RWPE2 (cell line): ENCODE measurements at regions not wholly inside any gene's neighbourhood (a gene's known extent, or its start where the extent isn't known, plus 50 kb on each side); places are given as distances from the start of the nearest gene placed in this dataset.

Source experiments
- ATAC-seq: fragments of 200-7000 bp; cut with Tn5 transposase; 3 replicates; pipeline ENCODE4 v1.9.1; 2021; ENCODE audit warnings: low read depth
- DNase-seq: peaks from one replicate; pipeline ENCODE4 v3.0.0-alpha.2; 2020; ENCODE audit warnings: low spot score
- H3K27ac ChIP-seq: fragments of 450-650 bp; 2 replicates; pipeline ENCODE4 v1.5.1; 2017; ENCODE audit warnings: mild to moderate bottlenecking; ENCODE audit not compliant: poor library complexity, severe bottlenecking
- H3K27me3 ChIP-seq: fragments of 250-450 bp; sonication (Bioruptor Pico); 2 replicates; pipeline ENCODE4 v1.5.1; 2021; ENCODE audit warnings: mild to moderate bottlenecking, moderate library complexity; ENCODE audit not compliant: insufficient read depth, poor library complexity, severe bottlenecking
- H3K36me3 ChIP-seq: fragments of 250-450 bp; sonication (Bioruptor Pico); 2 replicates; pipeline ENCODE4 v1.5.1; 2020; ENCODE audit warnings: low read depth, mild to moderate bottlenecking, moderate library complexity
- H3K4me1 ChIP-seq: fragments of 250-450 bp; sonication (Bioruptor Pico); 2 replicates; pipeline ENCODE4 v1.5.1; 2021; ENCODE audit warnings: mild to moderate bottlenecking, moderate library complexity; ENCODE audit not compliant: insufficient read depth, poor library complexity, severe bottlenecking
- H3K4me3 ChIP-seq: fragments of 250-450 bp; sonication (Bioruptor Pico); 2 replicates; pipeline ENCODE4 v1.5.1; 2021; ENCODE audit warnings: mild to moderate bottlenecking, moderate library complexity; ENCODE audit not compliant: severe bottlenecking
- H3K9me3 ChIP-seq: fragments of 250-450 bp; sonication (Bioruptor Pico); 2 replicates; pipeline ENCODE4 v1.5.1; 2021; ENCODE audit warnings: mild to moderate bottlenecking, moderate library complexity; ENCODE audit not compliant: severe bottlenecking
- TF ChIP-seq, protein P1 (sequence below): fragments of 450-650 bp; IDR thresholded peaks from one replicate; pipeline ENCODE4 v1.5.1; 2017; ENCODE audit warnings: mild to moderate bottlenecking, moderate library complexity; ENCODE audit not compliant: poor library complexity, severe bottlenecking

DNA sequence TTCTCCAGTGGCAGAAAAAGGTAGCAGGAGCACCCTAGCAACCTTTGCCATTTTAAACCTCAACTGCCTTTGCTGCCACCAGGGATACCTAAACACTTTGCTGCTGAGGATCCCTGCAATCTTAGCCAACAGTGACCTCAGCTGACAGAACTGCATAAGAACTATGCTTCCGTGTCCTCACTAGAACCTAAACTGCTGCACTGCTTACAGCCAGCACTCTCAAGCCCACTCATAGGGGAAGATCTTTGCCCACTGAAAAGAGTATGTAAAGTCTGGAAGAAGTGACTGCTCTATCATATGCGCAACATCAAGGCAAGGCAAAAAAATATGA is 270.0 kb upstream of the PCDH20 start:
- H3K36me3 ChIP-seq = no peaks in the 10 kb centered on the region
- H3K4me1 ChIP-seq = no peaks in the 10 kb centered on the region
- no peak overlapping the region for H3K4me3 ChIP-seq
- H3K27me3 ChIP-seq = no peaks in the 10 kb centered on the region
- TF ChIP-seq, protein P1, sequence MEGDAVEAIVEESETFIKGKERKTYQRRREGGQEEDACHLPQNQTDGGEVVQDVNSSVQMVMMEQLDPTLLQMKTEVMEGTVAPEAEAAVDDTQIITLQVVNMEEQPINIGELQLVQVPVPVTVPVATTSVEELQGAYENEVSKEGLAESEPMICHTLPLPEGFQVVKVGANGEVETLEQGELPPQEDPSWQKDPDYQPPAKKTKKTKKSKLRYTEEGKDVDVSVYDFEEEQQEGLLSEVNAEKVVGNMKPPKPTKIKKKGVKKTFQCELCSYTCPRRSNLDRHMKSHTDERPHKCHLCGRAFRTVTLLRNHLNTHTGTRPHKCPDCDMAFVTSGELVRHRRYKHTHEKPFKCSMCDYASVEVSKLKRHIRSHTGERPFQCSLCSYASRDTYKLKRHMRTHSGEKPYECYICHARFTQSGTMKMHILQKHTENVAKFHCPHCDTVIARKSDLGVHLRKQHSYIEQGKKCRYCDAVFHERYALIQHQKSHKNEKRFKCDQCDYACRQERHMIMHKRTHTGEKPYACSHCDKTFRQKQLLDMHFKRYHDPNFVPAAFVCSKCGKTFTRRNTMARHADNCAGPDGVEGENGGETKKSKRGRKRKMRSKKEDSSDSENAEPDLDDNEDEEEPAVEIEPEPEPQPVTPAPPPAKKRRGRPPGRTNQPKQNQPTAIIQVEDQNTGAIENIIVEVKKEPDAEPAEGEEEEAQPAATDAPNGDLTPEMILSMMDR = peak; percentile 40
- no peaks in the 10 kb centered on the region for H3K9me3 ChIP-seq
- no peak overlapping the region for H3K27ac ChIP-seq
- ATAC-seq (peak; percentile 75; the same call in 2 of the 3 replicates), DNase-seq (no peak)

DNA sequence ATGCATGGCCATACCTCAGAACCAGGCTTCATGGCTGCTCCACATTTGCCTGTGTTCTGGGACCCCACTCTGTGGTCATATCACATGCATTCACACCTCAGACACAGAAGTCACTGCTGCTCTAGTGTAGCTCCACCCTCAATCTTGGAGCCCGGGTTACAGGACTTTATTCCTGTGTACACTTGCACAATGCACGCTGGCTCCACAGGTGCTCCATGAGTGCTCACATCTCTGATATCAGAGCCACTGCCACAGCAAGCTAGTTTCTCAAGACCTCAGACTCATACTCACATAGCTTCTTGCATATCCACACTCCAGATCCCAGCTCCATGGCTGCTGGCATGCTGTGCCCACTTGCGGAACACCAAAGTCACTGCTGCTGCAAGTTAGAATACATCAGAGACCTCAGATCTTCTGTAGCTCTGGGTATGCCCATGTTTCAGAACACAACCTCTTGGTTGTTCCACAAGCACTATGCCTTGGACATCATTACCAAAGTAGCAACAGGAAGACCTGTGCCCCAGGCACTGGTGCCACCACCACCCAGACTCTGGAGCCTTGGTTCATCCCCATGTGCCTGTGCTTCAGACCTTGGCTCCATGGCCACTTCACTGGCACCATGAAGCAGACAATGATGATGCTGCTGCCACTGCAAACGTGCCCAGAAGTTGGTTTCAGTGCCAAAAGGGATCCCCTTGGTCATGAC is 269.5 kb upstream of the PCDH20 start:
- TF ChIP-seq, protein P1 = no peak
- no peaks in the 10 kb centered on the region for H3K36me3 ChIP-seq
- H3K27me3 ChIP-seq = no peaks in the 10 kb centered on the region
- no peaks in the 10 kb centered on the region for H3K4me1 ChIP-seq
- DNase-seq (no peak), ATAC-seq (no peak; the same call in 2 of the 3 replicates)
- H3K27ac ChIP-seq = no peak overlapping the region
- H3K9me3 ChIP-seq = no peaks in the 10 kb centered on the region
- no peak overlapping the region for H3K4me3 ChIP-seq

DNA sequence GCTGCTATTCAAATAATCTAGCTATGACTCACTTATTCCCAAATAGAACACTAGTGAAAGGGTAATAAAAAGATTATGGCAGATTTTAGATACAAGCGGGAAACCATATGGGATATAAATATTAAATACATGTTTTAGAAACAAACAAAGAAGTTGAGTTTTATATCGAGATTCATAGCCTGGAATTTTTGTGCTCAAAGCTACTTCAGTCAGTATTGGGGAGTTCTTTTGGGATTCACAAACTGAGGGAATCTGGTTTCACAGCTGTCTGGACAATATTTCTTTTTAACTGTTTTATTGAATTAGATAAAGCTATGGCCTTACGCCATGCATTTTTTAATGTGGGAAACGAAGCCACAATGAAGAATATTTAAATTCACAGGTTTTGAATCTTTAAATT is 257.1 kb upstream of the PCDH20 start:
- DNase-seq = no peak
- Histone ChIP-seq H3K27me3 (no peaks in the 10 kb centered on the region), H3K9me3 (no peaks in the 10 kb centered on the region), H3K36me3 (no peaks in the 10 kb centered on the region), H3K27ac (no peak overlapping the region), H3K4me3 (no peak overlapping the region), H3K4me1 (no peaks in the 10 kb centered on the region)
- TF ChIP-seq, protein P1 = no peak
- no peak for ATAC-seq

DNA sequence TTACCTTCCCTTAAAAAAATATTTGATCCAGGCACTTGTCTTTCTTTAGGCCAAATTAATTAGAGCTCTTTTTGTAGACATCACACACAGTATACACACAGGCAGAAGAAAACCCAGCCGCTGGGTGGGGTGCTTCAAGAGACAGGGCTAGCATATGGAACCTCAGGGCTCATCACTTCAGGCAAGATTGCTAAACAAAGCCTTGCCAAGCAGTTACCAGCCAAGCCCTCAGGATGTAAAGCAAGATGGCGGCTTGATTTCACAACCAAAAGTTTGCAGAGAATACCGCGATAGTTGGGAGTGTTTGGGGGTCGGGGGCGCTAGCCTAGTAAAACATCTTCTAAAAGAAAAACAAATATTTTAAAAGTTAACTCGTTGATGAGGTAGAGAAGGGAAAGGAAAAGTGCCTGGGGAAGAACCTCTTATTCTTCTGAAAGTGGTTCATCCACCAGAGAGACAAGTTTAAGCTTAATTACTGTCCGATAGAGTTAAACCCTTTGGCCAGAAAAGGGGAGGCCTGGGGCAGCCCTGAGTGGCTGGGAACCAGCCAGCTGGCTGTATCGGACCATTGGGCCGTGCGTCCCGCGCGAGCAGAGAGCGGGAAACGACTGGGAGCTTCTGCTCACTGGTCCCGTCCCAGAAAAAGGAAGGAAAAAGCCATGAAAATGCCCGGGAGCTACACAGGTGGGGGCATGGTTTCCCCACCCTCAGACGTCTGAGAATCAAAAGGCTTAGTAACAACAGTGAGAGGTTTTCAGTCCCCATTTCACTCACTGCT is 254.9 kb upstream of the PCDH20 start:
- TF ChIP-seq, protein P1 = no peak
- Histone ChIP-seq H3K9me3 (no peaks in the 10 kb centered on the region), H3K27me3 (no peaks in the 10 kb centered on the region), H3K27ac (no peak overlapping the region), H3K4me3 (no peak overlapping the region), H3K36me3 (no peaks in the 10 kb centered on the region), H3K4me1 (peaks cover 5% of the 10 kb centered on the region)
- DNase-seq (no peak), ATAC-seq (no peak)
